Gastrocnemius medialis (tissue), 4 donors: ENCODE measurements at regions not wholly inside any gene's neighbourhood (a gene's known extent, or its start where the extent isn't known, plus 50 kb on each side); places are given as distances from the start of the nearest gene placed in this dataset.

ENCODE experiments used
- ATAC-seq, 2 donors: fragments of 150-250 bp; one replicate each; pipeline ENCODE4 v1.9.1; 2016
- DNase-seq, 2 donors: peaks; one replicate each; pipeline ENCODE4 v3.0.0-alpha.2; 2019
- H3K27ac ChIP-seq, 4 donors: fragments of 200-600 bp; sonication (generic); 1 replicate in 1 of 4; 2 replicates in 3 of 4; pipeline ENCODE4 v1.5.1; 2016 to 2018; ENCODE audit warnings: mild to moderate bottlenecking in 2 of 4, moderate library complexity in 1 of 4
- H3K27me3 ChIP-seq, 3 donors: fragments of 200-600 bp; sonication (generic) in 2 of 3; 1 replicate in 1 of 3; 2 replicates in 2 of 3; pipeline versions ENCODE4 v1.5.1 to v1.6.0; 2016 to 2019; ENCODE audit warnings: mild to moderate bottlenecking in 1 of 3, moderate library complexity in 1 of 3
- H3K36me3 ChIP-seq, 2 donors: fragments of 200-600 bp; sonication (generic) in 1 of 2; one replicate each; pipeline ENCODE4 v1.5.1; 2017 to 2018
- H3K4me1 ChIP-seq, 2 donors: fragments of 200-600 bp; sonication (generic) in 1 of 2; one replicate each; pipeline ENCODE4 v1.5.1; 2016 to 2017; ENCODE audit warnings: mild to moderate bottlenecking in 2 of 2
- H3K4me3 ChIP-seq, 4 donors: fragments of 200-600 bp; sonication (generic) in 3 of 4; 1 replicate in 1 of 4; 2 replicates in 3 of 4; pipeline ENCODE4 v1.5.1; 2016 to 2019; ENCODE audit warnings: mild to moderate bottlenecking in 2 of 4
- H3K9me3 ChIP-seq, 3 donors: fragments of 200-600 bp; sonication (generic) in 2 of 3; 1 replicate in 1 of 3; 2 replicates in 2 of 3; pipeline ENCODE4 v1.5.1; 2016 to 2019
- CTCF ChIP-seq, 5 experiments: fragments of 450-650 bp in 3 of 5; fragments of 200-600 bp in 2 of 5; sonication (generic) in 2 of 5; IDR thresholded peaks in 4 of 5; conservative IDR thresholded peaks in 1 of 5; 1 replicate in 4 of 5; 2 replicates in 1 of 5; pipeline ENCODE4 v1.5.1; 2016 to 2019; ENCODE audit warnings: antibody characterized with exemption in 5 of 5, mild to moderate bottlenecking in 3 of 5, moderate library complexity in 3 of 5
- POLR2A ChIP-seq, 2 donors: fragments of 450-650 bp; IDR thresholded peaks; one replicate each; pipeline ENCODE4 v1.6.1; 2017; ENCODE audit warnings: antibody characterized with exemption in 2 of 2, mild to moderate bottlenecking in 2 of 2, moderate library complexity in 2 of 2
- in situ Hi-C, 4 donors: fragments of 200-750 bp; cut with MboI; loops; one replicate each; pipeline versions ENCODE4 v1.15.0 to v1.8.0; 2017; ENCODE audit warnings: low sequenced_read_pairs in 4 of 4
- intact Hi-C: fragments of 100-400 bp; cut with DNase I; formaldehyde crosslinking; loops from one replicate; pipeline ENCODE4 v1.15.1; 2023; ENCODE audit warnings: low total_unique reads

GRCh38 chr12:105832021-105832420 lies 306.7 kb downstream of the NUAK1 start:
- DNase-seq, result no peak
- Histone ChIP-seq H3K27me3 (no peaks in the 10 kb centered on the region), H3K9me3 (no peaks in the 10 kb centered on the region), H3K4me3 (no peak overlapping the region), H3K36me3 (no peaks in the 10 kb centered on the region), H3K4me1 (peaks cover 0 to 2% of the 10 kb centered on the region in 2 donors), H3K27ac (no peak overlapping the region)
- TF ChIP-seq CTCF (IDR thresholded peaks at IDR 0.05 in 4 of 5, conservative IDR thresholded peaks at IDR 0.05 in 1 of 5) (no peak), POLR2A (IDR thresholded peaks at IDR 0.05) (no peak)
- in situ Hi-C loops (no loop called here), intact Hi-C loops (no loop called here)
- no peak for ATAC-seq

GRCh38 chr12:105832806-105833205 lies 305.9 kb downstream of the NUAK1 start:
- Histone ChIP-seq H3K27me3 (no peaks in the 10 kb centered on the region), H3K4me3 (no peak overlapping the region), H3K36me3 (no peaks in the 10 kb centered on the region), H3K4me1 (peaks cover 0 to 2% of the 10 kb centered on the region in 2 donors), H3K27ac (no peak overlapping the region), H3K9me3 (no peaks in the 10 kb centered on the region)
- TF ChIP-seq POLR2A (IDR thresholded peaks at IDR 0.05) (no peak), CTCF (IDR thresholded peaks at IDR 0.05 in 4 of 5, conservative IDR thresholded peaks at IDR 0.05 in 1 of 5) (no peak)
- intact Hi-C loops, result no loop called here
- DNase-seq, result no peak
- ATAC-seq, result no peak
- in situ Hi-C loops, result no loop called here

GRCh38 chr12:105834496-105834895 lies 304.3 kb downstream of the NUAK1 start:
- ATAC-seq, result peak in 1 of 2 donors; percentile 59
- TF ChIP-seq CTCF (IDR thresholded peaks at IDR 0.05 in 4 of 5, conservative IDR thresholded peaks at IDR 0.05 in 1 of 5) (no peak), POLR2A (IDR thresholded peaks at IDR 0.05) (no peak)
- in situ Hi-C loops (no loop called here), intact Hi-C loops (no loop called here)
- H3K9me3 ChIP-seq, result no peaks in the 10 kb centered on the region
- no peaks in the 10 kb centered on the region for H3K36me3 ChIP-seq
- H3K4me1 ChIP-seq, result peaks cover 0 to 2% of the 10 kb centered on the region in 2 donors
- no peak overlapping the region for H3K27ac ChIP-seq
- no peak for DNase-seq
- no peak overlapping the region for H3K4me3 ChIP-seq
- no peaks in the 10 kb centered on the region for H3K27me3 ChIP-seq

GRCh38 chr12:105835580-105836241 lies 303.0 kb downstream of the NUAK1 start:
- ATAC-seq, result no peak

More at GRCh38 chr12:105835580-105836241, 303.0 kb downstream of the NUAK1 start:
- in situ Hi-C loops (no loop called here), intact Hi-C loops (no loop called here)
- DNase-seq, result no peak
- TF ChIP-seq CTCF (IDR thresholded peaks at IDR 0.05 in 4 of 5, conservative IDR thresholded peaks at IDR 0.05 in 1 of 5), result no peak
- Histone ChIP-seq H3K27me3 (no peaks in the 10 kb centered on the region), H3K36me3 (no peaks in the 10 kb centered on the region), H3K4me1 (peaks cover 0 to 2% of the 10 kb centered on the region in 2 donors), H3K27ac (no peak overlapping the region), H3K4me3 (no peak overlapping the region), H3K9me3 (no peaks in the 10 kb centered on the region)
